C4-2B (cell line): ENCODE measurements at regions not wholly inside any gene's neighbourhood (a gene's known extent, or its start where the extent isn't known, plus 50 kb on each side); places are given as distances from the start of the nearest gene placed in this dataset.

ENCODE experiments used
- H3K27ac ChIP-seq: fragments of 450-650 bp; 2 replicates; pipeline ENCODE4 v1.5.1; 2017
- CTCF ChIP-seq: fragments of 450-650 bp; conservative IDR thresholded peaks from 2 replicates; pipeline ENCODE4 v1.5.1; 2017; ENCODE audit warnings: mild to moderate bottlenecking
- ZFX ChIP-seq: fragments of 450-650 bp; IDR thresholded peaks from 2 replicates; pipeline ENCODE4 v1.6.1; 2017

GRCh38 chr3:102095383-102095782, 246.1 kb downstream of the NFKBIZ start:
- TF ChIP-seq CTCF (no peak), ZFX (no peak)
- no peak overlapping the region for H3K27ac ChIP-seq

DNA sequence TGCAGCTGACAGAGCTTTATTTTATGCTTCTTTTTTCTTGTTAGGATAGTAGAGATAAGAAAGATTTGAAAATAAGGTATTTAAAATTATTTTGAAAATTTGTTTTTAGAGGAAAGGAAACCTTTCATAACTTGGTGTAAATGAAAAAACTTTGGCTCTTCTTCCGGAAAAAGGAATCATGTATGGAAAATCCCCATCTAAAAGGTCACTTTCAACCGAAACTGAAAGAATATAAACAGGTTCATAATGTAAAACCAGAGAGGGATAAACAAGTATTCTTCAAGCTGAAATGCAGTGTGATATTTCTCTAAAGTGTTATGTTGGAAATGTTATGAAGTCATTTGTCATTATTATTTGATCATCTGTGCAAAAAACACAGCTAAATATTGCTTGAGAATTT, 246.8 kb downstream of the NFKBIZ start:
- H3K27ac ChIP-seq, result no peak overlapping the region
- no peak for TF ChIP-seq CTCF
- TF ChIP-seq ZFX, result no peak

GRCh38 chr3:102098130-102098885, 249.0 kb downstream of the NFKBIZ start:
- TF ChIP-seq CTCF (no peak), ZFX (no peak)

DNA sequence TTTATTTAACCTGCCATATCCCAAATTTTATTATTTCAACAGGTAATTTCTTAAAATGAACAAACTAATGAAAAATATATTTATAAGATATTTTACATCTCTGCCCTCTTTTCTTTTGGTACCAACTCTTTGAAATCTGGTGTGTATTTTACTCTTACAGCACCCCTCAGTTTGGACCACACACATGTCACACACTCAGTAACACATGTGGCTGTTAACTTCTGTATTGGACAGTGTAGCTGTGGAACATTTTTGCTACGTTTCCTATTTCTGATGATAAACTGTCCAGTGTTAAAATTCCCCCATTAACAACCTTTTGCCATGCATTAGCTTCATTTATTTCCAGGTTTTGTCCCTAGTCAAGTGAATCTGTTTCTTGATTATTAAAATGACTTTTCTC, 250.6 kb downstream of the NFKBIZ start:
- TF ChIP-seq ZFX (no peak), CTCF (no peak)
- no peak overlapping the region for H3K27ac ChIP-seq

More at GRCh38 chr3:102098130-102098885, 249.0 kb downstream of the NFKBIZ start:
- no peak overlapping the region for H3K27ac ChIP-seq

DNA sequence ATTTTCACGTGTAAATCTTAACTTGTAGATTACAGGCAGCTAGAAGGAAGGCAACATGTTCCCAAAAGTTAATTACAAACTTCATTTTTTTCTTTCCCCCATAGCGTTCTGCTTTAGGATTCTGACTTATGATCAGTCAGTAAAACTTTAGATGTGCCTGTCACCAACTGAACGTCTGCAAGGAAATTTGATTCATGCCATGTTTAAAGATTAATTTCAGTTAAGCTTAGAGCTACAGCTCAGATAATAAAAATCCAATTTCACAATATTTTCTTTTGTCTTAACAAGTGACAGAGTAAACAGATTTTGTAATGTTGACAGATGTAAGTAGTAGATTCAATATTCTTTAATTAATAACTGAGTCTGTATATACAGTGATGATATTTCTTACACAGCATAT, 253.1 kb downstream of the NFKBIZ start:
- no peak for TF ChIP-seq ZFX
- TF ChIP-seq CTCF, result no peak
- no peak overlapping the region for H3K27ac ChIP-seq

- H3K27ac ChIP-seq, result no peak overlapping the region
- TF ChIP-seq ZFX (no peak), CTCF (no peak)
Measured at GRCh38 chr3:102104033-102104432, 254.7 kb downstream of the NFKBIZ start.

- H3K27ac ChIP-seq, result no peak overlapping the region
- TF ChIP-seq ZFX (no peak), CTCF (no peak)
Measured at GRCh38 chr3:102105193-102105592, 255.9 kb downstream of the NFKBIZ start.
